Nephron progenitor cell (in vitro differentiated cells): ENCODE measurements at regions not wholly inside any gene's neighbourhood (a gene's known extent, or its start where the extent isn't known, plus 50 kb on each side); places are given as distances from the start of the nearest gene placed in this dataset.

Experiments
- DNase-seq: peaks from one replicate; pipeline ENCODE4 v3.0.0; 2021
- H3K27ac Mint-ChIP-seq: 2 replicates; pipeline ENCODE4 v1.8.0; 2021; ENCODE audit warnings: mild to moderate bottlenecking, moderate library complexity, mixed read lengths
- H3K27me3 Mint-ChIP-seq: 2 replicates; pipeline ENCODE4 v1.8.0; 2021; ENCODE audit warnings: mild to moderate bottlenecking, low read depth, mixed read lengths; ENCODE audit not compliant: poor library complexity
- H3K36me3 Mint-ChIP-seq: 2 replicates; pipeline ENCODE4 v1.8.0; 2021; ENCODE audit warnings: low read depth, mixed read lengths
- H3K4me1 Mint-ChIP-seq: 2 replicates; pipeline ENCODE4 v1.8.0; 2021; ENCODE audit warnings: mixed read lengths
- H3K4me3 Mint-ChIP-seq: 2 replicates; pipeline ENCODE4 v1.8.0; 2021; ENCODE audit warnings: mild to moderate bottlenecking, moderate library complexity, mixed read lengths
- H3K9me3 Mint-ChIP-seq: 2 replicates; pipeline ENCODE4 v1.8.0; 2021; ENCODE audit warnings: mild to moderate bottlenecking, moderate library complexity, mixed read lengths
- CTCF ChIP-seq: fragments of 200-600 bp; sonication (generic); IDR thresholded peaks from 2 replicates; pipeline ENCODE4 v1.5.0; 2021; ENCODE audit warnings: antibody characterized with exemption

GRCh38 chr16:73413830-73414190, 365.9 kb upstream of the ZFHX3 start:
- Mint-ChIP-seq H3K36me3 (no peaks in the 10 kb centered on the region), H3K4me3 (no peak overlapping the region), H3K4me1 (peaks cover 15% of the 10 kb centered on the region), H3K9me3 (peaks cover 5% of the 10 kb centered on the region), H3K27ac (no peak overlapping the region), H3K27me3 (peaks cover 7% of the 10 kb centered on the region)
- TF ChIP-seq CTCF = no peak
- DNase-seq = no peak

- Mint-ChIP-seq H3K36me3 (no peaks in the 10 kb centered on the region), H3K27ac (no peak overlapping the region), H3K9me3 (peaks cover 5% of the 10 kb centered on the region), H3K4me1 (peaks cover 11% of the 10 kb centered on the region), H3K27me3 (peaks cover 8% of the 10 kb centered on the region), H3K4me3 (no peak overlapping the region)
- no peak for DNase-seq
- no peak for TF ChIP-seq CTCF
Observed at GRCh38 chr16:73413091-73413829, 365.3 kb upstream of the ZFHX3 start.

GRCh38 chr16:73412416-73412815, 364.5 kb upstream of the ZFHX3 start:
- no peak overlapping the region for H3K27ac Mint-ChIP-seq
- DNase-seq = no peak
- peaks cover 5% of the 10 kb centered on the region for H3K9me3 Mint-ChIP-seq
- peaks cover 11% of the 10 kb centered on the region for H3K4me1 Mint-ChIP-seq
- no peak overlapping the region for H3K4me3 Mint-ChIP-seq
- H3K27me3 Mint-ChIP-seq = peaks cover 12% of the 10 kb centered on the region
- H3K36me3 Mint-ChIP-seq = no peaks in the 10 kb centered on the region
- TF ChIP-seq CTCF = no peak

- Mint-ChIP-seq H3K4me1 (peaks cover 29% of the 10 kb centered on the region), H3K27me3 (peaks cover 18% of the 10 kb centered on the region), H3K27ac (no peak overlapping the region), H3K4me3 (no peak overlapping the region), H3K36me3 (no peaks in the 10 kb centered on the region), H3K9me3 (no peaks in the 10 kb centered on the region)
- TF ChIP-seq CTCF = no peak
- no peak for DNase-seq
Observed at GRCh38 chr16:73408716-73409115, 360.8 kb upstream of the ZFHX3 start.

- no peak for TF ChIP-seq CTCF
- no peaks in the 10 kb centered on the region for H3K9me3 Mint-ChIP-seq
- no peak overlapping the region for H3K27ac Mint-ChIP-seq
- peaks cover 18% of the 10 kb centered on the region for H3K27me3 Mint-ChIP-seq
- peaks cover 29% of the 10 kb centered on the region for H3K4me1 Mint-ChIP-seq
- no peak for DNase-seq
- no peaks in the 10 kb centered on the region for H3K36me3 Mint-ChIP-seq
- H3K4me3 Mint-ChIP-seq = no peak overlapping the region
Observed at GRCh38 chr16:73408311-73408710, 360.4 kb upstream of the ZFHX3 start.

GRCh38 chr16:73405851-73406250, 357.9 kb upstream of the ZFHX3 start:
- Mint-ChIP-seq H3K4me1 (peaks cover 46% of the 10 kb centered on the region), H3K36me3 (no peaks in the 10 kb centered on the region), H3K27me3 (peaks cover 14% of the 10 kb centered on the region), H3K4me3 (no peak overlapping the region), H3K9me3 (no peaks in the 10 kb centered on the region), H3K27ac (no peak overlapping the region)
- no peak for TF ChIP-seq CTCF
- no peak for DNase-seq
